HG03135 (cell line): ENCODE measurements at regions not wholly inside any gene's neighbourhood (a gene's known extent, or its start where the extent isn't known, plus 50 kb on each side); places are given as distances from the start of the nearest gene placed in this dataset.
"Not testable (repeated sequence)": the region's sequence is repeated elsewhere in the genome, so short reads cannot be mapped to it uniquely, and the experiment has no call there.

Source experiments
- ATAC-seq: cut with Tn5 transposase; IDR thresholded peaks from one replicate; pipeline ENCODE4 v1.9.1; 2021; ENCODE audit warnings: mild to moderate bottlenecking, moderate library complexity; ENCODE audit not compliant: unreplicated experiment

GRCh38 chr6:78770765-78771164 lies 96.6 kb upstream of the IRAK1BP1 start:
- no peak for ATAC-seq

- ATAC-seq: no peak
Observed at GRCh38 chr6:78771586-78771985, 95.8 kb upstream of the IRAK1BP1 start.

GRCh38 chr6:78781001-78781400 lies 86.3 kb upstream of the IRAK1BP1 start:
- no peak for ATAC-seq

GRCh38 chr6:78783366-78783765 lies 84.0 kb upstream of the IRAK1BP1 start:
- ATAC-seq: not testable (repeated sequence)

- no peak for ATAC-seq
Observed at GRCh38 chr6:78797270-78797669, 70.1 kb upstream of the IRAK1BP1 start.

- no peak for ATAC-seq
Observed at GRCh38 chr6:78799682-78800081, 67.7 kb upstream of the IRAK1BP1 start.

GRCh38 chr6:78806792-78807191 lies 60.6 kb upstream of the IRAK1BP1 start:
- not testable (repeated sequence) for ATAC-seq

- not testable (repeated sequence) for ATAC-seq
Observed at GRCh38 chr6:78807655-78808355, 59.5 kb upstream of the IRAK1BP1 start.

GRCh38 chr6:78808356-78808891 lies 58.9 kb upstream of the IRAK1BP1 start:
- no peak for ATAC-seq

GRCh38 chr6:78808933-78809332 lies 58.4 kb upstream of the IRAK1BP1 start:
- ATAC-seq: no peak

GRCh38 chr6:78810146-78810545 lies 57.2 kb upstream of the IRAK1BP1 start:
- no peak for ATAC-seq

- no peak for ATAC-seq
Observed at GRCh38 chr6:78810698-78811097, 56.7 kb upstream of the IRAK1BP1 start.
